Natural killer cell (primary cell): ENCODE measurements at regions not wholly inside any gene's neighbourhood (a gene's known extent, or its start where the extent isn't known, plus 50 kb on each side); places are given as distances from the start of the nearest gene placed in this dataset.

Experiments used
- ATAC-seq, 3 donors: fragments of 150-1000 bp in 2 of 3; fragments of 200-7000 bp in 1 of 3; cut with Tn5 transposase; 1 replicate in 1 of 3; 2 replicates in 2 of 3; pipeline ENCODE4 v1.10.0; 2021; ENCODE audit warnings: mild to moderate bottlenecking in 2 of 3, moderate library complexity in 2 of 3
- DNase-seq, 2 donors: peaks; one replicate each; pipeline versions ENCODE4 v3.0.0 to v3.0.0-alpha.2; 2013 to 2021; ENCODE audit warnings: mixed read lengths in 1 of 2
- H3K27ac ChIP-seq: one replicate; pipeline ENCODE4 v1.5.1; 2013; ENCODE audit warnings: mild to moderate bottlenecking, low read length
- H3K27me3 ChIP-seq: one replicate; pipeline ENCODE4 v1.6.1; 2013; ENCODE audit warnings: low read length; ENCODE audit not compliant: control insufficient read depth, insufficient read depth
- H3K36me3 ChIP-seq: one replicate; pipeline ENCODE4 v1.6.1; 2013; ENCODE audit warnings: low read length; ENCODE audit not compliant: control insufficient read depth, insufficient read depth
- H3K4me1 ChIP-seq: one replicate; pipeline ENCODE4 v1.6.1; 2013; ENCODE audit warnings: low read length; ENCODE audit not compliant: control insufficient read depth, insufficient read depth
- H3K4me3 ChIP-seq: one replicate; pipeline ENCODE4 v1.5.1; 2013; ENCODE audit warnings: low read length
- H3K9me3 ChIP-seq: one replicate; pipeline ENCODE4 v1.6.1; 2013; ENCODE audit warnings: low read length; ENCODE audit not compliant: control insufficient read depth, insufficient read depth
- H3K27ac Mint-ChIP-seq, 2 donors: one replicate each; pipeline ENCODE4 v1.8.0; 2022; ENCODE audit warnings: mild to moderate bottlenecking in 2 of 2, mixed read lengths in 2 of 2, moderate library complexity in 1 of 2
- H3K27me3 Mint-ChIP-seq, 2 donors: one replicate each; pipeline ENCODE4 v1.8.0; 2022; ENCODE audit warnings: low read depth in 2 of 2, mixed read lengths in 2 of 2
- H3K36me3 Mint-ChIP-seq: one replicate; pipeline ENCODE4 v1.8.0; 2022; ENCODE audit warnings: mixed read lengths
- H3K4me1 Mint-ChIP-seq, 2 donors: one replicate each; pipeline ENCODE4 v1.8.0; 2022; ENCODE audit warnings: mixed read lengths in 2 of 2
- H3K4me3 Mint-ChIP-seq: one replicate; pipeline ENCODE4 v1.8.0; 2022; ENCODE audit warnings: mild to moderate bottlenecking, moderate library complexity, mixed read lengths
- H3K9me3 Mint-ChIP-seq, 2 donors: one replicate each; pipeline ENCODE4 v1.8.0; 2022; ENCODE audit warnings: mixed read lengths in 2 of 2
- WGBS: methylation state at CpG from one replicate; pipeline ENCODE4 v1.1.7; 2013; ENCODE audit warnings: missing lambda C conversion rate; ENCODE audit not compliant: insufficient coverage; 5-methylcytosine and 5-hydroxymethylcytosine counted together
- intact Hi-C: fragments of 100-400 bp; cut with micrococcal nuclease; formaldehyde crosslinking; loops from one replicate; pipeline ENCODE4 v1.14.2; 2022
- TF ChIP-seq, protein P1 (sequence below): fragments of 200-600 bp; IDR thresholded peaks from one replicate; pipeline ENCODE4 v1.8.0; 2022; ENCODE audit warnings: antibody characterized with exemption

DNA sequence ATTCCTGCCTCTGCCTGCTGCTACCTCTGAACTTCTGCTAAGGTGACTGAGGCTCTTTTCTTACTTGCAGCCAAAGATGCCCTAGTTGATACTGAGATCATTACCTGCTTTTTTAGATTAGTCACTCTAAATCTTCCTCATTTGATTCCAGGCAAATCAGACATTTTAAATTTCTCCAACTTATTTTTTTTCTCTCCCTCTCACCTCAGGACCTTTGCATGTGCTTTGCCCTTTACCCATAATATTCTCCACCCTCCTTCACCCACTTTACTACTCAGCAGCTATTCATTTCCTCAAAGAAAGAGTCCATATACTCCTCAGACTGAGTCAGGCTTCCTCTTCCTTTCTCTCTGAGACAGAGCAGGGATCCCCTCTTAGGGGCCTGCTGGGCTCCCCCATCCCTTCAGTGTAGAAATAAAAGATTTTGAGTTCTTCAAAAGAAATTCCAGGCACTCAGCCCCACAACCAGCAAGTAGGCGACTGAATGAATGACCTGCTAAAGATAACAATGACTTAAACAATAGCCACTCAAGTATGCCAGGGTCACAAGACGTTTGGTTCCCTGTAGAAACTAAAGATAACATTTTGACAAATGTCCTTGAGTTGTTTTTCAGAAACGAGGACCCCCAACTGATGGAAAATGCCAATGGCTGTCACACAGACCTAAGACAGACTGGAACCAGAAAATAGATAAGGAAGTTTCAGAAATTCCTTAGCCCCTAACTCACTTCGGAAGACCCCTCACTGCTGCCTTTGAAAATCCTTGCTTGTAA lies 104.2 kb downstream of the MTNR1B start:
- WGBS = 14% methylated on average over 4 of the region's 4 CpGs
- no peaks in the 10 kb centered on the region for H3K27me3 ChIP-seq
- no peaks in the 10 kb centered on the region for H3K36me3 ChIP-seq
- H3K9me3 ChIP-seq = no peaks in the 10 kb centered on the region
- DNase-seq = no peak
- H3K4me3 ChIP-seq = no peak overlapping the region
- Mint-ChIP-seq H3K27me3 (peaks cover 0 to 4% of the 10 kb centered on the region in 2 donors), H3K27ac (no peak overlapping the region), H3K9me3 (peaks cover 3 to 4% of the 10 kb centered on the region in 2 donors), H3K36me3 (no peaks in the 10 kb centered on the region), H3K4me3 (no peak overlapping the region), H3K4me1 (no peaks in the 10 kb centered on the region)
- intact Hi-C loops = no loop called here
- no peaks in the 10 kb centered on the region for H3K4me1 ChIP-seq
- no peak overlapping the region for H3K27ac ChIP-seq
- no peak for ATAC-seq
- TF ChIP-seq, protein P1, sequence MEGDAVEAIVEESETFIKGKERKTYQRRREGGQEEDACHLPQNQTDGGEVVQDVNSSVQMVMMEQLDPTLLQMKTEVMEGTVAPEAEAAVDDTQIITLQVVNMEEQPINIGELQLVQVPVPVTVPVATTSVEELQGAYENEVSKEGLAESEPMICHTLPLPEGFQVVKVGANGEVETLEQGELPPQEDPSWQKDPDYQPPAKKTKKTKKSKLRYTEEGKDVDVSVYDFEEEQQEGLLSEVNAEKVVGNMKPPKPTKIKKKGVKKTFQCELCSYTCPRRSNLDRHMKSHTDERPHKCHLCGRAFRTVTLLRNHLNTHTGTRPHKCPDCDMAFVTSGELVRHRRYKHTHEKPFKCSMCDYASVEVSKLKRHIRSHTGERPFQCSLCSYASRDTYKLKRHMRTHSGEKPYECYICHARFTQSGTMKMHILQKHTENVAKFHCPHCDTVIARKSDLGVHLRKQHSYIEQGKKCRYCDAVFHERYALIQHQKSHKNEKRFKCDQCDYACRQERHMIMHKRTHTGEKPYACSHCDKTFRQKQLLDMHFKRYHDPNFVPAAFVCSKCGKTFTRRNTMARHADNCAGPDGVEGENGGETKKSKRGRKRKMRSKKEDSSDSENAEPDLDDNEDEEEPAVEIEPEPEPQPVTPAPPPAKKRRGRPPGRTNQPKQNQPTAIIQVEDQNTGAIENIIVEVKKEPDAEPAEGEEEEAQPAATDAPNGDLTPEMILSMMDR = no peak

DNA sequence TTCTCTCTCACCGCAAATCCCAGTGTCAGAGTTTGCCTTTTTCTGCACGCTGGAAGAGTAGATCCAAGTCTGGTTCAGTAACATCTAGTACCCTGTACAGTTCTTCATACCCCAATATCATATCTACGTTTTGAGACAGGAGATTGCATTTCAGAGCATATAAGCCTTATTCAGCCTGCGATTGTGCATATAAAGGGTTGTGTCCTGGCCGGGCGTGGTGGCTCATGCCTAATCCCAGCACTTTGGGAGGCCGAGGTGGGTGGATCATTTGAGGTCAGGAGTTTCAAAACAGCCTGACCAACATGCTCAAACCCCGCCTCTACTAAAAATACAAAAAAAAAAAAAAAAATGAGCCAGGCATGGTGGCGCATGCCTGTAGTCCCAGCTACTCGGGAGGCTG lies 104.9 kb downstream of the MTNR1B start:
- Histone ChIP-seq H3K4me3 (no peak overlapping the region), H3K4me1 (no peaks in the 10 kb centered on the region), H3K9me3 (no peaks in the 10 kb centered on the region), H3K27ac (no peak overlapping the region), H3K27me3 (no peaks in the 10 kb centered on the region), H3K36me3 (no peaks in the 10 kb centered on the region)
- Mint-ChIP-seq H3K27ac (no peak overlapping the region), H3K4me3 (no peak overlapping the region), H3K27me3 (peaks cover 0 to 4% of the 10 kb centered on the region in 2 donors), H3K36me3 (no peaks in the 10 kb centered on the region), H3K4me1 (no peaks in the 10 kb centered on the region), H3K9me3 (peaks cover 3 to 4% of the 10 kb centered on the region in 2 donors)
- TF ChIP-seq, protein P1 = no peak
- intact Hi-C loops = no loop called here
- 86% methylated on average over 9 of the region's 10 CpGs for WGBS
- DNase-seq (no peak), ATAC-seq (no peak)

DNA sequence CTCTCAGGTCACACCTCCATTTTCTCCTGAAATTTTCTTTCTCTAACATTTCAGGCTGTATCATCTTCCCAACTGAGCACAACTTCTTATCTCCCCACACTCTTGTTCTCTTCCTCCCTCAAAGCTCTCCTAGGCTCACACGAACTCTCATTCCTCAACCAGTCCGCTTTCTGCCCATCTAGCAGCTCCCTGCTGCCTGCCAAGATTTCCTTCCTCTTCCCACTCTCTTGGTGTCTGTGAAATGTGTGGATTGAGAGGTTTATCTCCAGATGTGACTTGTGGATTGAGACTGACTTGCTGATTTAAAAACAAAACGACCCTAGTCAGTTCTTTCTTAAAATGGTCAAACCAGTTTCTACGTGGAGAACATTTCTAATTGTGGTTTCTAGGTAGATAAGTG lies 106.3 kb downstream of the MTNR1B start:
- TF ChIP-seq, protein P1 = no peak
- ATAC-seq (no peak), DNase-seq (no peak)
- Mint-ChIP-seq H3K4me3 (no peak overlapping the region), H3K27ac (no peak overlapping the region), H3K27me3 (peaks cover 0 to 4% of the 10 kb centered on the region in 2 donors), H3K4me1 (no peaks in the 10 kb centered on the region), H3K9me3 (peaks cover 3 to 4% of the 10 kb centered on the region in 2 donors), H3K36me3 (no peaks in the 10 kb centered on the region)
- Histone ChIP-seq H3K4me1 (no peaks in the 10 kb centered on the region), H3K36me3 (no peaks in the 10 kb centered on the region), H3K27ac (no peak overlapping the region), H3K27me3 (no peaks in the 10 kb centered on the region), H3K9me3 (no peaks in the 10 kb centered on the region), H3K4me3 (no peak overlapping the region)
- 29% methylated on average over 2 of the region's 4 CpGs for WGBS
- intact Hi-C loops = no loop called here
